Fibroblast of mammary gland (primary cell): ENCODE measurements at regions not wholly inside any gene's neighbourhood (a gene's known extent, or its start where the extent isn't known, plus 50 kb on each side); places are given as distances from the start of the nearest gene placed in this dataset.

Source experiments
- DNase-seq: peaks from one replicate; pipeline ENCODE4 v3.0.0-alpha.2; 2010; ENCODE audit warnings: low read depth
- H3K4me3 ChIP-seq: 2 replicates; pipeline ENCODE4 v1.5.1; 2011; ENCODE audit warnings: low read depth, mild to moderate bottlenecking, low read length, moderate library complexity; ENCODE audit not compliant: control insufficient read depth
- CTCF ChIP-seq: conservative IDR thresholded peaks from 2 replicates; pipeline ENCODE4 v1.5.1; 2011; ENCODE audit warnings: low read depth, low read length, inconsistent platforms; ENCODE audit not compliant: control insufficient read depth, insufficient read depth

- DNase-seq, result no peak
- no peak for TF ChIP-seq CTCF
- H3K4me3 ChIP-seq, result no peak overlapping the region
These were observed 298.7 kb upstream of the EMCN start for GRCh38 chr4:100816436-100817045.

- no peak overlapping the region for H3K4me3 ChIP-seq
- no peak for TF ChIP-seq CTCF
- no peak for DNase-seq
These were observed 293.2 kb upstream of the EMCN start for GRCh38 chr4:100811046-100811445.

- no peak for DNase-seq
- no peak for TF ChIP-seq CTCF
- H3K4me3 ChIP-seq, result no peak overlapping the region
These were observed 291.7 kb upstream of the EMCN start for GRCh38 chr4:100809506-100809905.

GRCh38 chr4:100806988-100807387 is 289.2 kb upstream of the EMCN start:
- H3K4me3 ChIP-seq, result no peak overlapping the region
- TF ChIP-seq CTCF, result no peak
- DNase-seq, result no peak

- TF ChIP-seq CTCF, result no peak
- no peak overlapping the region for H3K4me3 ChIP-seq
- no peak for DNase-seq
These were observed 287.7 kb upstream of the EMCN start for GRCh38 chr4:100805538-100805937.

GRCh38 chr4:100804576-100805360 is 286.9 kb upstream of the EMCN start:
- DNase-seq, result no peak
- H3K4me3 ChIP-seq, result no peak overlapping the region
- TF ChIP-seq CTCF, result no peak
